Gastroesophageal sphincter (tissue), 3 donors: ENCODE measurements at regions not wholly inside any gene's neighbourhood (a gene's known extent, or its start where the extent isn't known, plus 50 kb on each side); places are given as distances from the start of the nearest gene placed in this dataset.

Source experiments
- EP300 ChIP-seq: sonication (generic); formaldehyde crosslinking; IDR thresholded peaks from one replicate; pipeline ENCODE4 v1.6.1; 2017; ENCODE audit warnings: antibody characterized with exemption, mild to moderate bottlenecking
- POLR2A ChIP-seq, 2 donors: fragments of 450-650 bp; IDR thresholded peaks; one replicate each; pipeline ENCODE4 v1.6.1; 2017; ENCODE audit warnings: antibody characterized with exemption in 2 of 2, mild to moderate bottlenecking in 2 of 2, moderate library complexity in 1 of 2
- POLR2AphosphoS5 ChIP-seq: sonication (generic); formaldehyde crosslinking; IDR thresholded peaks from one replicate; pipeline ENCODE4 v1.6.1; 2017; ENCODE audit warnings: antibody characterized with exemption
- TF ChIP-seq, protein P1 (sequence below), 4 experiments: fragments of 200-600 bp in 2 of 4; fragments of 450-650 bp in 2 of 4; sonication (generic) in 1 of 4; IDR thresholded peaks; one replicate each; pipeline ENCODE4 v1.5.1; 2017 to 2019; ENCODE audit warnings: antibody characterized with exemption in 4 of 4, mild to moderate bottlenecking in 2 of 4, moderate library complexity in 2 of 4

DNA sequence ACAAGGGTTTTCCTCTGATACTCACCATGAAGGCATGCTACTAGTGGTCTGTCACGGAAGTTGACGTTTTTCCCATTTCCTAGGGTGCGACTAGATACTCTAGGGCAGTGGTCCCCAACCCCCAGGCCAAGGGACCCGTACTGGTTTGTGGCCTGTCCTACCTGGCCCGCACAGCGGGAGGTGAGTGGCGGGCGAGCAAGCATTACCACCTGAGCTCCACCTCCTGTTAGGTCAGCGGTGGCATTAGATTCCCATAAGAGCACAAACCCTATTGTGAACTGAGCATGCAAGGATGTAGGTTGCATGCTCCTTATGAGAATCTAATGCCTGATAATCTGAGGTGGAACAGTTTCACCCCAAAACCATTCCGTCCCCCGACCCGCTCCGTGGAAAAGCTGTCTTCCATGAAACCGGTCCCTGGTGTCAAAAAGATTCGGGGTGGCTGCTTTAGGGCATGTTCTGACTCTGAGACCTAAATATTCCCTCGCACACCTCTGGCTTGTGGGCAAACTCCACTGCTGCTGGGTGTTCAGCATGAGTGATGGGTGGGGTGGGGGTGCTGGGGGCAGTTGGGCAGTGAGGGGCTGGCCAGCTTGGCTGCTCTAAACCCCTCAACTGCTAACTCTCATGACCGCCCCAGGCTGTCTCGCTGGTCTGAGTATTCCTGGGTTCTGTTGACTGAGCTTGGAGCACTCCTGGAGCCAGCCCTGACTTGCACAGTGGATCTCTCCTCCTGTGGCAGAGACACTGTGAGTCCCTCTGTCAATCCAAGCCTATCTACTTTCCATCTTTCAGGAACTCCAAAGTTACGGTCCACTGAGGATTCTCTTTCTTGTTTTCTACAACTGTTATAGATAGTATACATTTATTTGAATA, 78.3 kb upstream of the NEK6 start:
- TF ChIP-seq EP300 (no peak), POLR2AphosphoS5 (no peak), POLR2A (IDR thresholded peaks at IDR 0.05) (no peak)
- TF ChIP-seq, protein P1, sequence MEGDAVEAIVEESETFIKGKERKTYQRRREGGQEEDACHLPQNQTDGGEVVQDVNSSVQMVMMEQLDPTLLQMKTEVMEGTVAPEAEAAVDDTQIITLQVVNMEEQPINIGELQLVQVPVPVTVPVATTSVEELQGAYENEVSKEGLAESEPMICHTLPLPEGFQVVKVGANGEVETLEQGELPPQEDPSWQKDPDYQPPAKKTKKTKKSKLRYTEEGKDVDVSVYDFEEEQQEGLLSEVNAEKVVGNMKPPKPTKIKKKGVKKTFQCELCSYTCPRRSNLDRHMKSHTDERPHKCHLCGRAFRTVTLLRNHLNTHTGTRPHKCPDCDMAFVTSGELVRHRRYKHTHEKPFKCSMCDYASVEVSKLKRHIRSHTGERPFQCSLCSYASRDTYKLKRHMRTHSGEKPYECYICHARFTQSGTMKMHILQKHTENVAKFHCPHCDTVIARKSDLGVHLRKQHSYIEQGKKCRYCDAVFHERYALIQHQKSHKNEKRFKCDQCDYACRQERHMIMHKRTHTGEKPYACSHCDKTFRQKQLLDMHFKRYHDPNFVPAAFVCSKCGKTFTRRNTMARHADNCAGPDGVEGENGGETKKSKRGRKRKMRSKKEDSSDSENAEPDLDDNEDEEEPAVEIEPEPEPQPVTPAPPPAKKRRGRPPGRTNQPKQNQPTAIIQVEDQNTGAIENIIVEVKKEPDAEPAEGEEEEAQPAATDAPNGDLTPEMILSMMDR (IDR thresholded peaks at IDR 0.05) = no peak
